Ectodermal cell (in vitro differentiated cells): ENCODE measurements at regions not wholly inside any gene's neighbourhood (a gene's known extent, or its start where the extent isn't known, plus 50 kb on each side); places are given as distances from the start of the nearest gene placed in this dataset.
"Not testable (repeated sequence)": the region's sequence is repeated elsewhere in the genome, so short reads cannot be mapped to it uniquely, and the experiment has no call there.

Experiments
- H3K27ac ChIP-seq: 2 replicates; pipeline ENCODE4 v1.7.0; 2013; ENCODE audit warnings: mild to moderate bottlenecking, low read depth, low read length; ENCODE audit not compliant: insufficient read depth, poor library complexity, severe bottlenecking
- H3K27me3 ChIP-seq: 2 replicates; pipeline ENCODE4 v1.7.0; 2013; ENCODE audit warnings: mild to moderate bottlenecking, low read length; ENCODE audit not compliant: insufficient read depth, control insufficient read depth, poor library complexity, severe bottlenecking
- H3K36me3 ChIP-seq: one replicate; pipeline ENCODE4 v1.7.0; 2013; ENCODE audit warnings: low read length; ENCODE audit not compliant: control insufficient read depth, insufficient read depth
- H3K4me1 ChIP-seq: one replicate; pipeline ENCODE4 v1.7.0; 2013; ENCODE audit warnings: low read length; ENCODE audit not compliant: control insufficient read depth, insufficient read depth
- H3K4me3 ChIP-seq: 2 replicates; pipeline ENCODE4 v1.7.0; 2013; ENCODE audit warnings: low read depth, low read length, control low read depth; ENCODE audit not compliant: insufficient read depth
- H3K9me3 ChIP-seq: 2 replicates; pipeline ENCODE4 v1.7.0; 2013; ENCODE audit warnings: mild to moderate bottlenecking, low read length, moderate library complexity; ENCODE audit not compliant: control insufficient read depth
- WGBS, 2 experiments: methylation state at CpG; one replicate each; pipeline ENCODE4 v1.1.7; 2013; ENCODE audit warnings: missing lambda C conversion rate in 2 of 2; 5-methylcytosine and 5-hydroxymethylcytosine counted together

DNA sequence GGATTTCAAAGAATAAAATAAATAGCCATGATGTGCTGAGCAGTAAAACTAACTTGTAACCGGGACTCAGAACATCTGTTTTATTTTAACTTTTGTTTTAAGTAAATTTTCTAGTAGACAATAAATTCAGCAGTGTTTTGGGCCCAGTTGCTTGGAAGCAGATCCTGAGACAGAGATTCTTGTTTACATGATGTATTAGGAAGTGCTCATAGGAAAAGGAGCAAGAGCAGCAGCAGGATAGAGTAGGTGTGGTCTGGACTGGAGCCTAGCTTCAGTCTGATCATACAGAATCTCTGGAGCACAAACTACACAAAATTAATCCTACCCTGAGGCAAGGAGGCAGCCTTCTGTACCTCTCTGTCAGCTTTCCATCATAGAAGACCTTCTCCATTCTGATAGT, 139.2 kb upstream of the CCNH start:
- Histone ChIP-seq H3K9me3 (no peaks in the 10 kb centered on the region), H3K4me1 (no peaks in the 10 kb centered on the region), H3K27me3 (no peaks in the 10 kb centered on the region), H3K36me3 (no peaks in the 10 kb centered on the region), H3K27ac (no peak overlapping the region), H3K4me3 (no peak overlapping the region)
- WGBS, 2 experiments, result 82% methylated on average over 1 of the region's 1 CpG; no CpG with 5 or more reads in 1 of the 2 experiments

DNA sequence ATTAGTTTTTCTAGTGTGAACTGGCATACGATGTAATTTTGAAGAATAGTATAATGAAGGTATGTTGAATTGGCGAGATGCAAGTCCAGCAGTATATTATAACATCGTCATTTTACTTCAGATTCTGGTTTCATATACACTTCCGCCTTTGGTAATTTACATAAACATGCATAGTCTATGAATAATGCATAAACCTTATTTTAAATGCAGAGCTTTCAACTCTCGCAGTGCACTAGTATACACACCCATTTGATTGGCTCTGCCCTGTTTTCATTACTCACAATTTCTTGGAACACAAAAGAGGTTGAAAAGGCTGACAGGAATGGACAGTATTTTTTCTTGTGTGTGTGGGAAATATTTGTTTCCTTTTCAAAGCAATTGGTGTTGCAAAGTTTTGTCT, 128.9 kb upstream of the CCNH start:
- Histone ChIP-seq H3K27ac (no peak overlapping the region), H3K9me3 (no peaks in the 10 kb centered on the region), H3K4me1 (no peaks in the 10 kb centered on the region), H3K27me3 (no peaks in the 10 kb centered on the region), H3K36me3 (no peaks in the 10 kb centered on the region), H3K4me3 (no peak overlapping the region)
- WGBS, 2 experiments, result 94 to 100% methylated on average over 2 to 4 of the region's 5 CpGs

DNA sequence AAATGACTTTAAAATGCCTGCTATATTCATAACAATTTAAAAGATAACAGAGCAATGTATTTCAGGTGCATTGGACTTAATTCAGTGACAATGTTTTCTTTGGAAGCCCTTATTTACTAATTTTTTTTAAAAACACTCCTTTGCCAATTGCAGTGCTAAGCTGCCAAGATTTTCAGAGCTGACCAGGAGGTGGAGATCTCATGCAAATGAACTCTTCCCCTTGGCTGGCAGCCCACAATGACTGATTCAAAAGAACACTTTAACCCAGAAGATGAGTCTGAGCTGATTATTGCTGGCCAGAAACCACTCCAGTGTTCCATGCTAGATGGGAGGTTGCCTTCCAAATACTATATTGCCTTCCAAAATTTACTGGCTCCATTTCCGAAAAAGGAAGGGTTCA, 128.3 kb upstream of the CCNH start:
- Histone ChIP-seq H3K27ac (no peak overlapping the region), H3K9me3 (no peaks in the 10 kb centered on the region), H3K4me1 (no peaks in the 10 kb centered on the region), H3K4me3 (no peak overlapping the region), H3K36me3 (no peaks in the 10 kb centered on the region), H3K27me3 (no peaks in the 10 kb centered on the region)
- WGBS, 2 experiments, result 63 to 75% methylated on average over 1 of the region's 1 CpG

DNA sequence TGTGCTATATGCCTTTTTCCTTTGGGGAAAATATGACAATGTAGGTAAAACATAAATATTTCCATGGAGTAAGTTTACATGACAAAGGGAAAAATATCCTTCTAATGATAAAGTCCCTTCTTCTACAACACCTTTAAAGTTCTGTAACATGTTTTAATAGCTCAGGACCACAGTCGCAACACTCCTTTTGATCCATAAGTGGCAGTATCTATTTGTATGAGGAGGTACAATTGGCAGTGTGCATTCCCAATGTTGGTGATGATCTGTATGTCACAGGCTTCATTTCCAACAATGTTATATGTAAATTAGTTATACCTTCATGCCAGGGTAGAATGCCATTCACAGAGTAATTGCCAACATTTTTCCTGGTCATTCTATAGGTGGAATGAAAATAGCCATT, 127.1 kb upstream of the CCNH start:
- WGBS, 2 experiments, result 100% methylated on average over 1 of the region's 1 CpG
- Histone ChIP-seq H3K4me1 (no peaks in the 10 kb centered on the region), H3K9me3 (no peaks in the 10 kb centered on the region), H3K4me3 (no peak overlapping the region), H3K27ac (no peak overlapping the region), H3K27me3 (no peaks in the 10 kb centered on the region), H3K36me3 (no peaks in the 10 kb centered on the region)

DNA sequence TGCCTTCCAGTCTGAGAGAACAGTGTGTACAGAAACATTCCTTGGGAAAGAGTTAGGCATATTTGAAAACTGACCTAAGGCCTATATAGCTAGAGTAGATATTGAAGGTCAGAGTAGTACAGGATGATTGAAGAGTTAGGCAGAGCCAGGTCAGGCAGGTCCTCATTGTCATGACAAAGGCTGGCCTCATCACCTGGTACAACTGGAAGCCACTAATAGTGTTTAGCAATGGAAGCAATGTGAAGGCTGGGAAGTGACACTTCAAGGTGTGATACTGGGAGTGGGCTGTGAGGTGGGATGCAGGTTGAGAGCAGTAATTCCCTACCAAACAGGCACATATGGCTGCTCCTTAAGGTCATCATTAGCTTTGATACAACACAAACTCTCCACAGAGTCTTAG, 123.6 kb upstream of the CCNH start:
- Histone ChIP-seq H3K4me1 (no peaks in the 10 kb centered on the region), H3K27ac (no peak overlapping the region), H3K27me3 (no peaks in the 10 kb centered on the region), H3K36me3 (no peaks in the 10 kb centered on the region), H3K9me3 (no peaks in the 10 kb centered on the region), H3K4me3 (no peak overlapping the region)

DNA sequence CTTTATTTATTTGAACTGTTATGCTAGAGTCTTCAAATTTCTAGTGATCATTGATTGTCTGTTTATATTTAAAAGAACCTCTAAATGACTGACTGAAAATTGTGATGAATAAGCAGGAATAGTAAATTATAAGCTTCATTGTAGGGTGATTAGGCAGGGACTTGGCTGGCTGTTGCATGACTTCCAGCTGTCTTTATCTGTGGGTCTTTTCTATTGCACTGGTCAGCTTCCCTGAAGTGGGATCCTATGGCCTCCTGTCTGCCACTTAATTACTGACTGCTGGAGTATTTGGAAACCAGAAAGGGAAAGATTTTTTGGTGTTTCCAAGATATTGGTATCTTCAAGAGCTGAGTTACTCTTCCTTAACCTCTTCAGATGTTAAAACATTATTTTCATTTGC, 123.0 kb upstream of the CCNH start:
- no peaks in the 10 kb centered on the region for H3K36me3 ChIP-seq
- no peak overlapping the region for H3K27ac ChIP-seq
- no peaks in the 10 kb centered on the region for H3K27me3 ChIP-seq
- no peaks in the 10 kb centered on the region for H3K9me3 ChIP-seq
- H3K4me1 ChIP-seq, result no peaks in the 10 kb centered on the region
- no peak overlapping the region for H3K4me3 ChIP-seq

DNA sequence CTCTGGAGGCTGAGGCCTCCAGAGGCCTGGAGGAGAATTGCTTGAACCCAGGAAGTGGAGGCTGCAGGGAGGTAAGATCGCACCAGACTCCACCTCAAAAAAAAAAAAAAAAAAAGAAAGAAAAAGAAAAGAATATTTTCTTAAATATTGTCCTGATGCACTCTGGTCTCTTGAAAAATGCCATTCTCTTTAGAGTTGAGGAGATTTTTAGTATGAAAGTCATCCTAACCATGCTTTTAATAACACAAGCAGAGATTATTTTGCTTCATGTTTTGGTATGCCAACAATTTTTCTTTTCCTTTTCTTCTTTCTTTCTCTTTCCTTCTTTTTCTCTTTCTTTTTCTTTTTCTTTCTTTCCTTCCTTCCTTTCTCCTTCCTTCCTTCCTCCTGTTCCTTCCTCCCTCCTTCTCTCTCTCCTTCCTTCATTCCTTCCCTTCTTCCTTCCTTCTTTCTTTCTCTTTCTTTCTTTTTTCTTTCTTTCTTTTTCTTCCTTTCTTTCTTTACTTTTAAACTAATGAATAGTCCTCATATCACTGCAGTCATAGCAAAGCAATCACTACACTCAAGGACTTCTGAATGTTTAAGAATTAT, 116.9 kb upstream of the CCNH start:
- no peak overlapping the region for H3K27ac ChIP-seq
- H3K4me3 ChIP-seq, result no peak overlapping the region
- H3K36me3 ChIP-seq, result no peaks in the 10 kb centered on the region
- no peaks in the 10 kb centered on the region for H3K9me3 ChIP-seq
- H3K27me3 ChIP-seq, result no peaks in the 10 kb centered on the region
- no peaks in the 10 kb centered on the region for H3K4me1 ChIP-seq
- no CpG with 5 or more reads among the region's 1 CpG for WGBS, 2 experiments

DNA sequence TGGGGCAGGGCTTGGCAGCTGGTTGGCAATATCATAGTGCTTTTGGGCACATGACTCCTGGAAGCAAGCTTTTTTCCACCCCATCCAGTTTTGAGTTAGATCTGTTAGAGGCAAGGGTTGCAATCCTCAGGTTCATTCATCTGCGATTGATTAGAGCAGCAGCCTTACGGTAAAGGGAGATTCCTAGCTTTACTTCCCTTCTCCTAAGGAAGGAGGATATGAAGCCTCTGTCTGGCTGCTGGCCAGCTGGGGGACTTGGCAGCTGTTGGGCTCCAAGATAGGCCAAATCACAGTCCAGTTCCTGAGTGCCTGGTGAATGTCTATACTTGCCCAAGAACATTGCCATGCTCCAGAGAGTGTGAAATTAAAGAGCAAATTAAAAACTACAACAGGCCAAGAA, 113.4 kb upstream of the CCNH start:
- WGBS, 2 experiments, result 80 to 83% methylated on average over 2 of the region's 2 CpGs
- no peak overlapping the region for H3K27ac ChIP-seq
- H3K27me3 ChIP-seq, result no peaks in the 10 kb centered on the region
- no peak overlapping the region for H3K4me3 ChIP-seq
- no peaks in the 10 kb centered on the region for H3K4me1 ChIP-seq
- no peaks in the 10 kb centered on the region for H3K36me3 ChIP-seq
- H3K9me3 ChIP-seq, result no peaks in the 10 kb centered on the region

DNA sequence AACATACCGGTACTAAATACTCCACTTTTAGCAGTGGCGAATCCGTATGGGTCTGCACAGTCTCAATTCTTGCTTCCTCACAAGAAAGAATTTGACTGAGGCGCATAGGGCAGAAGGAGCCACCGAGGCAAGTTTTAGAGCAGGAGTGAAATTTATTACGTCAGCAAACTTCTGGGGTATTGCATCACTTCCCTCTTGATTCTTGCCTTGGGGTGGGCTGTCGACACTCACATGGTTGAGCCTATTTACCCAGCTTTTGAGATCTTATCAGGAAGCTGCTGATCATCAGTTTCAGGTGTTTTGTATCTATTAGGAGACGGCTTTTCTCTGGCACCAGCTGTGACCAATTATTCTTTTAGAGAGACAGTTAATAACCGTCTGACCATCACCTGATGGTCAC, 111.5 kb upstream of the CCNH start:
- H3K27me3 ChIP-seq, result no peaks in the 10 kb centered on the region
- no peak overlapping the region for H3K4me3 ChIP-seq
- 95% methylated on average over 9 of the region's 9 CpGs for WGBS, 2 experiments
- H3K36me3 ChIP-seq, result no peaks in the 10 kb centered on the region
- H3K9me3 ChIP-seq, result no peaks in the 10 kb centered on the region
- H3K4me1 ChIP-seq, result no peaks in the 10 kb centered on the region
- H3K27ac ChIP-seq, result no peak overlapping the region

DNA sequence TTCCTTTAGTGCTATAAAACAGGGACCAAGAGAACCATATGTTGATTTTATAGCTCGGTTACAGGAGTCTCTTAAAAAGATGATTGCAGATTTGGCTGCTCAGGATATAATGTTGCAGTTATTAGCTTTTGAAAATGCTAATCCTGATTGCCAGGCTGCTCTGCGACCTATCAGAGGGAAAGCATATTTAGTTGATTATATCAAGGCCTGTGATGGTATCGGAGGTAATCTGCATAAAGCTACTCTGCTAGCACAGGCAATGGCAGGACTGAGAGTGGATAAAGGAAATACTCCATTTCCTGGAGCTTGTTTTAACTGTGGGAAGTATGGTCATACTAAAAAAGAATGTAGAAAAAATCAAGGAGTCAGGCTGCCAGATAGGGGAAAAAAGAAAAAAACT, 99.0 kb upstream of the CCNH start:
- H3K36me3 ChIP-seq, H3K9me3 ChIP-seq, H3K27ac ChIP-seq, H3K4me1 ChIP-seq, H3K27me3 ChIP-seq, H3K4me3 ChIP-seq: not testable (repeated sequence)
- WGBS, 2 experiments, result 90 to 93% methylated on average over 2 of the region's 3 CpGs

DNA sequence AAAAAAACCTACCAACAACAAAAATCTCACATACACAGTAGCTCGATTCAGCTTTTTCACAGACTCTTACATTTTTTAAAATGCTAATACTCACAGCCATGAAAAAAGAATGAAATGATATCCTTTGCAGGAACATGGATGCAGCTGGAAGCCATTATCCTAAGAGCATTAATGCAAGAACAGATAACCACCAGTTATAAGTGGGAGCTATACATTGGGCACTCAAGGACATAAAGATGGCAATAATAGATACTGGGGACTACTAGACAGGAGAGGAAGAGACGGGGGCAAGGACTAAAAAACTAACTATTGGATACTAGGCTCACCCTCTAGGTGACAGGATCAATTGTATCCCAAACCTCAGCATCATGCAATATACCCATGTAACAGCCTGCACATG, 90.3 kb upstream of the CCNH start:
- H3K4me1 ChIP-seq, result no peaks in the 10 kb centered on the region
- WGBS, 2 experiments, result 94% methylated on average over 2 of the region's 2 CpGs
- no peaks in the 10 kb centered on the region for H3K36me3 ChIP-seq
- no peak overlapping the region for H3K27ac ChIP-seq
- H3K27me3 ChIP-seq, result no peaks in the 10 kb centered on the region
- no peak overlapping the region for H3K4me3 ChIP-seq
- no peaks in the 10 kb centered on the region for H3K9me3 ChIP-seq
